HCT116 (cell line): ENCODE measurements at regions not wholly inside any gene's neighbourhood (a gene's known extent, or its start where the extent isn't known, plus 50 kb on each side); places are given as distances from the start of the nearest gene placed in this dataset.

Source experiments
- ATAC-seq: fragments of 200-7000 bp; cut with Tn5 transposase; 2 replicates; pipeline ENCODE4 v1.9.1; 2020; ENCODE audit warnings: mild to moderate bottlenecking, moderate library complexity
- BruUV-seq: library from RNA; stranded (reverse); fragments of 400-500 nt; replicated peaks from 2 replicates; lab custom pipeline; 2021; lab: Mats Ljungman, UMichigan
- CTCF ChIA-PET: fragments of 300-600 bp; sonication (Branson Sonifier 250); formaldehyde crosslinking; loops from one replicate; lab custom pipeline; 2021; ENCODE audit warnings: antibody characterized with exemption; lab: Charles Lee
- POLR2A ChIA-PET: fragments of 300-600, 350-600 bp; sonication (Branson Sonifier 250); formaldehyde crosslinking; loops from one replicate; lab custom pipeline; 2021; ENCODE audit warnings: antibody characterized with exemption; lab: Charles Lee
- RAD21 ChIA-PET, 2 experiments: fragments of 300-600 bp; sonication (Branson Sonifier 250); formaldehyde crosslinking; loops; one replicate each; lab custom pipeline; 2023; ENCODE audit warnings: low total read pairs in 2 of 2; ENCODE audit not compliant: uncharacterized antibody in 2 of 2, unreplicated experiment in 2 of 2, low non-redundant PET in 1 of 2; lab: Charles Lee
- DNase-seq: peaks from one replicate; pipeline ENCODE4 v3.0.0-alpha.2; 2010; ENCODE audit warnings: low read depth, low spot score
- H2AFZ ChIP-seq: fragments of 200-600 bp; shearing (Covaris generic), sonication (generic); 2 replicates; pipeline ENCODE4 v1.6.1; 2017; ENCODE audit warnings: low read depth, mixed run types, mixed read lengths, antibody characterized with exemption, low read length; ENCODE audit not compliant: poor library complexity, severe bottlenecking
- H3K27ac ChIP-seq: 2 replicates; pipeline ENCODE4 v1.5.1; 2012; ENCODE audit warnings: low read depth, low read length
- H3K27me3 ChIP-seq: fragments of 200-600 bp; sonication (generic); 2 replicates; pipeline ENCODE4 v1.6.1; 2016; ENCODE audit warnings: mixed run types, low read length, mixed read lengths; ENCODE audit not compliant: insufficient read depth
- H3K36me3 ChIP-seq, 2 experiments: fragments of 200-500 bp in 1 of 2; fragments of 200-600 bp in 1 of 2; sonication (Bioruptor generic) in 1 of 2; sonication (generic) in 1 of 2; 2 replicates each; pipeline versions ENCODE4 v1.5.1 to v1.6.1; 2014 to 2016; ENCODE audit warnings: low read length in 2 of 2, inconsistent platforms in 1 of 2, mixed read lengths in 1 of 2, mixed run types in 1 of 2; ENCODE audit not compliant: insufficient read depth in 2 of 2, control insufficient read depth in 1 of 2
- H3K4me1 ChIP-seq, 2 experiments: fragments of 200-600 bp in 1 of 2; sonication (generic) in 1 of 2; 2 replicates each; pipeline versions ENCODE4 v1.5.1 to v1.6.1; 2012 to 2017; ENCODE audit warnings: low read length in 2 of 2, inconsistent platforms in 1 of 2, mild to moderate bottlenecking in 1 of 2, mixed read lengths in 1 of 2, mixed run types in 1 of 2, moderate library complexity in 1 of 2; ENCODE audit not compliant: insufficient read depth in 2 of 2, control insufficient read depth in 1 of 2
- H3K4me2 ChIP-seq: fragments of 200-600 bp; sonication (generic); 2 replicates; pipeline ENCODE4 v1.6.1; 2017; ENCODE audit warnings: mixed run types, low read length, mixed read lengths
- H3K4me3 ChIP-seq, 2 experiments: fragments of 200-600 bp in 1 of 2; sonication (generic) in 1 of 2; replicated peaks in 1 of 2; 2 replicates each; pipeline ENCODE4 v1.5.1; 2011 to 2016; ENCODE audit warnings: low read length in 2 of 2, control low read depth in 1 of 2, low read depth in 1 of 2, mild to moderate bottlenecking in 1 of 2, mixed read lengths in 1 of 2, mixed run types in 1 of 2
- H3K79me2 ChIP-seq: fragments of 200-600 bp; sonication (generic); 2 replicates; pipeline ENCODE4 v1.6.1; 2017; ENCODE audit warnings: mild to moderate bottlenecking, mixed run types, low read length, moderate library complexity, mixed read lengths; ENCODE audit not compliant: insufficient read depth
- H3K9ac ChIP-seq: fragments of 200-600 bp; sonication (generic); 2 replicates; pipeline ENCODE4 v1.6.1; 2016; ENCODE audit warnings: low read length, mixed read lengths
- H3K9me2 ChIP-seq: fragments of 200-600 bp; sonication (generic), shearing (Covaris generic); 2 replicates; pipeline ENCODE4 v1.6.1; 2017; ENCODE audit warnings: mixed run types, mild to moderate bottlenecking, moderate library complexity; ENCODE audit not compliant: insufficient read depth
- H3K9me3 ChIP-seq, 2 experiments: fragments of 200-500 bp in 1 of 2; fragments of 200-600 bp in 1 of 2; sonication (Bioruptor generic) in 1 of 2; sonication (generic) in 1 of 2; 2 replicates each; pipeline ENCODE4 v1.6.1; 2014 to 2017; ENCODE audit warnings: low read length in 2 of 2, mixed read lengths in 2 of 2, inconsistent platforms in 1 of 2, low read depth in 1 of 2, mild to moderate bottlenecking in 1 of 2, mixed run types in 1 of 2, moderate library complexity in 1 of 2; ENCODE audit not compliant: control insufficient read depth in 1 of 2, insufficient read depth in 1 of 2
- H4K20me1 ChIP-seq: fragments of 200-600 bp; sonication (generic), shearing (Covaris generic); 2 replicates; pipeline ENCODE4 v1.6.1; 2017; ENCODE audit warnings: mixed run types, mild to moderate bottlenecking, moderate library complexity; ENCODE audit not compliant: insufficient read depth
- CBX3 ChIP-seq: IDR thresholded peaks from 2 replicates; pipeline ENCODE4 v1.6.1; 2012; ENCODE audit warnings: low read depth
- CEBPB ChIP-seq: IDR thresholded peaks from 2 replicates; pipeline ENCODE4 v1.6.1; 2012; ENCODE audit warnings: low read depth
- CTCF ChIP-seq, 3 experiments: fragments of 200-600 bp in 1 of 3; sonication (generic) in 1 of 3; IDR thresholded peaks in 2 of 3; conservative IDR thresholded peaks in 1 of 3; 2 replicates each; pipeline ENCODE4 v1.5.1; 2012 to 2017; ENCODE audit warnings: low read depth in 2 of 3, low read length in 2 of 3, antibody characterized with exemption in 1 of 3, borderline replicate concordance in 1 of 3, control low read depth in 1 of 3, mild to moderate bottlenecking in 1 of 3, mixed read lengths in 1 of 3, mixed run types in 1 of 3, moderate library complexity in 1 of 3; ENCODE audit not compliant: insufficient read depth in 1 of 3
- EGR1 ChIP-seq: IDR thresholded peaks from 2 replicates; pipeline ENCODE4 v1.6.1; 2012; ENCODE audit warnings: low read depth
- ELF1 ChIP-seq: IDR thresholded peaks from 2 replicates; pipeline ENCODE4 v1.6.1; 2012; ENCODE audit warnings: low read depth, borderline replicate concordance
- EZH2 ChIP-seq: fragments of 200-600 bp; sonication (generic); IDR thresholded peaks from 2 replicates; pipeline ENCODE4 v1.6.1; 2017; ENCODE audit warnings: antibody characterized with exemption, mixed run types
- FOSL1 ChIP-seq: IDR thresholded peaks from 2 replicates; pipeline ENCODE4 v1.6.1; 2012; ENCODE audit warnings: low read depth
- JUND ChIP-seq: IDR thresholded peaks from 2 replicates; pipeline ENCODE4 v1.6.1; 2012
- POLR2A ChIP-seq: IDR thresholded peaks from 2 replicates; pipeline ENCODE4 v1.7.0; 2011; ENCODE audit warnings: borderline replicate concordance; ENCODE audit not compliant: insufficient read depth, insufficient read length; ENCODE audit errors: extremely low read depth
- POLR2AphosphoS5 ChIP-seq: IDR thresholded peaks from 2 replicates; pipeline ENCODE4 v1.6.1; 2011; ENCODE audit warnings: mild to moderate bottlenecking, low read depth, low read length, moderate library complexity
- RAD21 ChIP-seq: IDR thresholded peaks from 2 replicates; pipeline ENCODE4 v1.6.1; 2012; ENCODE audit warnings: low read depth, mild to moderate bottlenecking
- SIN3A ChIP-seq: IDR thresholded peaks from 2 replicates; pipeline ENCODE4 v1.6.1; 2012; ENCODE audit warnings: low read depth
- SP1 ChIP-seq: IDR thresholded peaks from 2 replicates; pipeline ENCODE4 v1.6.1; 2012; ENCODE audit warnings: low read depth
- SRF ChIP-seq: IDR thresholded peaks from 2 replicates; pipeline ENCODE4 v1.6.1; 2012; ENCODE audit warnings: low read depth
- TCF7L2 ChIP-seq: IDR thresholded peaks from 2 replicates; pipeline ENCODE4 v1.7.0; 2011; ENCODE audit warnings: borderline replicate concordance, inconsistent platforms; ENCODE audit not compliant: insufficient read depth, insufficient read length; ENCODE audit errors: extremely low read depth
- YY1 ChIP-seq: IDR thresholded peaks from 2 replicates; pipeline ENCODE4 v1.6.1; 2011; ENCODE audit warnings: low read length, low read depth, moderate library complexity, mild to moderate bottlenecking; ENCODE audit not compliant: insufficient replicate concordance; ENCODE audit errors: extremely low read depth
- ZFX ChIP-seq: fragments of 450-650 bp; IDR thresholded peaks from 2 replicates; pipeline ENCODE4 v1.6.1; 2017
- ZNF274 ChIP-seq: fragments of 200-500 bp; sonication (Bioruptor generic); IDR thresholded peaks from 2 replicates; pipeline ENCODE4 v1.6.1; 2014; ENCODE audit warnings: mild to moderate bottlenecking, low read depth, low read length, inconsistent platforms
- intact Hi-C: fragments of 100-400 bp; cut with micrococcal nuclease; formaldehyde crosslinking; loops from 2 replicates; pipeline ENCODE4 v1.10.0; 2022
- TF ChIP-seq, protein P1 (sequence below): IDR thresholded peaks from 2 replicates; pipeline ENCODE4 v1.6.1; 2012
- TF ChIP-seq, protein P2 (sequence below): IDR thresholded peaks from 2 replicates; pipeline ENCODE4 v1.6.1; 2012; ENCODE audit warnings: low read depth
- TF ChIP-seq, protein P3 (sequence below): IDR thresholded peaks from 2 replicates; pipeline ENCODE4 v1.6.1; 2012
- TF ChIP-seq, protein P4 (sequence below): IDR thresholded peaks from 2 replicates; pipeline ENCODE4 v1.6.1; 2011; ENCODE audit warnings: mild to moderate bottlenecking, low read length, moderate library complexity; ENCODE audit not compliant: insufficient replicate concordance; ENCODE audit errors: extremely low read depth

DNA sequence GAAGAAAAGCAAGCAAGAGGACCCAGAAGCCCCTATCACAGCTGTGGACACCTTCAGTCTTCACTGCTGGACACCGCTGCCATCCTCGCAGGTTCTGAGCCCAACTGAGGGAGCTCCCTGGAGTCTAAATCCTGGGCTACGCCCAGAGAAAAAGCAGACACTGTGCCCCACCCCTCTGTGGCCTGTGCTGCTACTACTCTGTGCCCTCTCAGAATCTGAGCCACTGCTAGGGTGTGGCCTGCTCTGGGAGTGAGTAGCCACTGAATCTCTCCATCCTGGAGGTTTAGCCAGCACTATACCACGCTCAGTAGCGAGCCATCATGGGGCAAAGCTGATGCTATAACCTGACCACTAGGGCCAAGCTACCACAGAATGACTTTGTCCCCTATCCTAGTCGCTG is 338.2 kb downstream of the NPR3 start:
- ChIA-PET RAD21 (no interaction called here), CTCF (no interaction called here), POLR2A (no interaction called here)
- Histone ChIP-seq H3K9ac (peak overlapping the region; percentile 38), H3K4me2 (peak overlapping the region; percentile 77), H3K4me3 (peak overlapping the region; percentile 41 to 53), H3K9me3 (no peaks in the 10 kb centered on the region), H4K20me1 (no peaks in the 10 kb centered on the region), H3K36me3 (no peaks in the 10 kb centered on the region), H2AFZ (peak overlapping the region; percentile 62), H3K79me2 (no peaks in the 10 kb centered on the region), H3K27me3 (no peaks in the 10 kb centered on the region), H3K27ac (peak overlapping the region; percentile 12; the same call in 1 of the 2 replicates), H3K4me1 (peaks cover 9 to 34% of the 10 kb centered on the region in 2 experiments; a peak in 3 of 4 replicates), H3K9me2 (no peaks in the 10 kb centered on the region)
- intact Hi-C loops: no loop called here
- no TSS peak for BruUV-seq
- ATAC-seq (peak; percentile 87), DNase-seq (peak; percentile 69)
- TF ChIP-seq FOSL1: no peak; the same call in 1 of the 2 replicates
- no peak for TF ChIP-seq RAD21
- TF ChIP-seq CTCF (IDR thresholded peaks at IDR 0.05 in 2 of 3, conservative IDR thresholded peaks at IDR 0.05 in 1 of 3; ENCODE audit: borderline replicate concordance in 1 of 3, insufficient read depth in 1 of 3, low read depth in 2 of 3, low read length in 2 of 3): peak in 2 of 3 experiments; percentile 4 to 30; a peak in 2 of 6 replicates
- TF ChIP-seq SIN3A: no peak
- TF ChIP-seq, protein P1, sequence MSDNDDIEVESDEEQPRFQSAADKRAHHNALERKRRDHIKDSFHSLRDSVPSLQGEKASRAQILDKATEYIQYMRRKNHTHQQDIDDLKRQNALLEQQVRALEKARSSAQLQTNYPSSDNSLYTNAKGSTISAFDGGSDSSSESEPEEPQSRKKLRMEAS: peak; percentile 18; the same call in 1 of the 2 replicates
- no peak for TF ChIP-seq ZNF274
- no peak for TF ChIP-seq YY1
- TF ChIP-seq TCF7L2: no peak
- TF ChIP-seq, protein P2, sequence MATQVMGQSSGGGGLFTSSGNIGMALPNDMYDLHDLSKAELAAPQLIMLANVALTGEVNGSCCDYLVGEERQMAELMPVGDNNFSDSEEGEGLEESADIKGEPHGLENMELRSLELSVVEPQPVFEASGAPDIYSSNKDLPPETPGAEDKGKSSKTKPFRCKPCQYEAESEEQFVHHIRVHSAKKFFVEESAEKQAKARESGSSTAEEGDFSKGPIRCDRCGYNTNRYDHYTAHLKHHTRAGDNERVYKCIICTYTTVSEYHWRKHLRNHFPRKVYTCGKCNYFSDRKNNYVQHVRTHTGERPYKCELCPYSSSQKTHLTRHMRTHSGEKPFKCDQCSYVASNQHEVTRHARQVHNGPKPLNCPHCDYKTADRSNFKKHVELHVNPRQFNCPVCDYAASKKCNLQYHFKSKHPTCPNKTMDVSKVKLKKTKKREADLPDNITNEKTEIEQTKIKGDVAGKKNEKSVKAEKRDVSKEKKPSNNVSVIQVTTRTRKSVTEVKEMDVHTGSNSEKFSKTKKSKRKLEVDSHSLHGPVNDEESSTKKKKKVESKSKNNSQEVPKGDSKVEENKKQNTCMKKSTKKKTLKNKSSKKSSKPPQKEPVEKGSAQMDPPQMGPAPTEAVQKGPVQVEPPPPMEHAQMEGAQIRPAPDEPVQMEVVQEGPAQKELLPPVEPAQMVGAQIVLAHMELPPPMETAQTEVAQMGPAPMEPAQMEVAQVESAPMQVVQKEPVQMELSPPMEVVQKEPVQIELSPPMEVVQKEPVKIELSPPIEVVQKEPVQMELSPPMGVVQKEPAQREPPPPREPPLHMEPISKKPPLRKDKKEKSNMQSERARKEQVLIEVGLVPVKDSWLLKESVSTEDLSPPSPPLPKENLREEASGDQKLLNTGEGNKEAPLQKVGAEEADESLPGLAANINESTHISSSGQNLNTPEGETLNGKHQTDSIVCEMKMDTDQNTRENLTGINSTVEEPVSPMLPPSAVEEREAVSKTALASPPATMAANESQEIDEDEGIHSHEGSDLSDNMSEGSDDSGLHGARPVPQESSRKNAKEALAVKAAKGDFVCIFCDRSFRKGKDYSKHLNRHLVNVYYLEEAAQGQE: no peak
- TF ChIP-seq, protein P3, sequence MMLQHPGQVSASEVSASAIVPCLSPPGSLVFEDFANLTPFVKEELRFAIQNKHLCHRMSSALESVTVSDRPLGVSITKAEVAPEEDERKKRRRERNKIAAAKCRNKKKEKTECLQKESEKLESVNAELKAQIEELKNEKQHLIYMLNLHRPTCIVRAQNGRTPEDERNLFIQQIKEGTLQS: no peak
- no peak for TF ChIP-seq ELF1
- no peak for TF ChIP-seq CEBPB
- peak; percentile 55; the same call in 1 of the 2 replicates for TF ChIP-seq CBX3
- no peak for TF ChIP-seq EGR1
- TF ChIP-seq, protein P4, sequence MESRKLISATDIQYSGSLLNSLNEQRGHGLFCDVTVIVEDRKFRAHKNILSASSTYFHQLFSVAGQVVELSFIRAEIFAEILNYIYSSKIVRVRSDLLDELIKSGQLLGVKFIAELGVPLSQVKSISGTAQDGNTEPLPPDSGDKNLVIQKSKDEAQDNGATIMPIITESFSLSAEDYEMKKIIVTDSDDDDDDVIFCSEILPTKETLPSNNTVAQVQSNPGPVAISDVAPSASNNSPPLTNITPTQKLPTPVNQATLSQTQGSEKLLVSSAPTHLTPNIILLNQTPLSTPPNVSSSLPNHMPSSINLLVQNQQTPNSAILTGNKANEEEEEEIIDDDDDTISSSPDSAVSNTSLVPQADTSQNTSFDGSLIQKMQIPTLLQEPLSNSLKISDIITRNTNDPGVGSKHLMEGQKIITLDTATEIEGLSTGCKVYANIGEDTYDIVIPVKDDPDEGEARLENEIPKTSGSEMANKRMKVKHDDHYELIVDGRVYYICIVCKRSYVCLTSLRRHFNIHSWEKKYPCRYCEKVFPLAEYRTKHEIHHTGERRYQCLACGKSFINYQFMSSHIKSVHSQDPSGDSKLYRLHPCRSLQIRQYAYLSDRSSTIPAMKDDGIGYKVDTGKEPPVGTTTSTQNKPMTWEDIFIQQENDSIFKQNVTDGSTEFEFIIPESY: no peak
- TF ChIP-seq POLR2AphosphoS5: peak; percentile 57
- 0 out of 2 replicates have a peak, but pooled peaks have one; percentile 24 for TF ChIP-seq SP1
- no peak for TF ChIP-seq POLR2A
- no peak for TF ChIP-seq SRF
- TF ChIP-seq EZH2: no peak
- no peak for TF ChIP-seq ZFX
- no peak for TF ChIP-seq JUND
